ENCODE measurements at regions not wholly inside any gene's neighbourhood (a gene's known extent, or its start where the extent isn't known, plus 50 kb on each side); places are given as distances from the start of the nearest gene placed in this dataset.
"Not testable (repeated sequence)": the region's sequence is repeated elsewhere in the genome, so short reads cannot be mapped to it uniquely, and the experiment has no call there.

DNA sequence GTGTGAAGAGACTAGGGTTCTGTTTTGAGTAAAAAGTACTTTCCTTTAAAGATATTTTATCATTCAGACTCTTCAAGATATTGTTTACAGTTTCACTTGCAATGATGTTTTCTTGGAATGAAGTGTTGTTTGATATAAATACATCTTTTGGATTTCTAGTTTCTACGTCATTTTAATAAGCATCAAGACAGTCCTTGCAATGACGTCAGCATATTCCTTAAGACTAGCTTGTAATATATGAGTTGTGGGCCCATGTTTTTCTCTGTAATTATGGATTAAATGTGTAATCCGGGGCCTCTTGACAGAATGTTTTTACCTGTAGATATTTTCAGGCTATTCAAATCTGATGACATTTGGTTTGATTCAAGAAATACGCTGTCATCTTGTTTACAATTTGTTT, 66.1 kb downstream of the RBMX2 start:
- DNase-seq = no peak
- Histone ChIP-seq H3K4me3 (no peak overlapping the region), H3K9me3 (replicated peaks) (no peaks in the 10 kb centered on the region), H3K4me1 (no peaks in the 10 kb centered on the region), H3K36me3 (no peaks in the 10 kb centered on the region), H3K27me3 (ENCODE audit: low read depth) (no peaks in the 10 kb centered on the region), H3K27ac (replicated peaks) (no peak overlapping the region)
- TF ChIP-seq, protein P1, sequence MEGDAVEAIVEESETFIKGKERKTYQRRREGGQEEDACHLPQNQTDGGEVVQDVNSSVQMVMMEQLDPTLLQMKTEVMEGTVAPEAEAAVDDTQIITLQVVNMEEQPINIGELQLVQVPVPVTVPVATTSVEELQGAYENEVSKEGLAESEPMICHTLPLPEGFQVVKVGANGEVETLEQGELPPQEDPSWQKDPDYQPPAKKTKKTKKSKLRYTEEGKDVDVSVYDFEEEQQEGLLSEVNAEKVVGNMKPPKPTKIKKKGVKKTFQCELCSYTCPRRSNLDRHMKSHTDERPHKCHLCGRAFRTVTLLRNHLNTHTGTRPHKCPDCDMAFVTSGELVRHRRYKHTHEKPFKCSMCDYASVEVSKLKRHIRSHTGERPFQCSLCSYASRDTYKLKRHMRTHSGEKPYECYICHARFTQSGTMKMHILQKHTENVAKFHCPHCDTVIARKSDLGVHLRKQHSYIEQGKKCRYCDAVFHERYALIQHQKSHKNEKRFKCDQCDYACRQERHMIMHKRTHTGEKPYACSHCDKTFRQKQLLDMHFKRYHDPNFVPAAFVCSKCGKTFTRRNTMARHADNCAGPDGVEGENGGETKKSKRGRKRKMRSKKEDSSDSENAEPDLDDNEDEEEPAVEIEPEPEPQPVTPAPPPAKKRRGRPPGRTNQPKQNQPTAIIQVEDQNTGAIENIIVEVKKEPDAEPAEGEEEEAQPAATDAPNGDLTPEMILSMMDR (IDR thresholded peaks at IDR 0.05; ENCODE audit: borderline replicate concordance) = no peak
- intact Hi-C loops (cut with micrococcal nuclease) = no loop called here

DNA sequence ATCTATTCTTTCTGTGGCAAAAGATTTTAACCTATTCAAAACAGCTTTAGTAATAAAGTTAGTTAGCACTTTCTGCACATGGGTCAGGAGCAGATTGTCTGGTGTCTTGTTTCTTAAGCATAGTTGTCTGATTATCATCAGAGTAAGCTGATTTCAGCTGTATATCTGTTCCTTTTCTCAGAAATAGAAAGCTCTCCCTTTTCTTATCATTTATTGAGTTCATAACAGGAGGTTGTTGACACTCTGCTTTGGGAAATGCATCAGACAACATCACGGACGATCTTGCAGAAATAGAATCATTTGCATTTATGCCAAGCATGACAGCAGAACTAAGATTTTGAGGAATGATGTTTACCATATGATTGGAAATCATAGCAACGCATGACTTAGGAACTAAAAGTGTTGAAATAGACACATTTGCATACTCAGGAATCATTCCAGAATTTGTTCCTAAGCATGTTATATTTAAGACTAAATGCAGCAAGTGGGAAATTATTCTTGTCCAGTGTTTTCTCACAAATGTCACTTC, 66.7 kb downstream of the RBMX2 start:
- Histone ChIP-seq H3K27me3 (ENCODE audit: low read depth) (no peaks in the 10 kb centered on the region), H3K4me3 (no peak overlapping the region), H3K9me3 (replicated peaks) (no peaks in the 10 kb centered on the region), H3K4me1 (no peaks in the 10 kb centered on the region), H3K36me3 (no peaks in the 10 kb centered on the region), H3K27ac (replicated peaks) (no peak overlapping the region)
- intact Hi-C loops (cut with micrococcal nuclease) = no loop called here
- no peak for DNase-seq
- TF ChIP-seq, protein P1 (IDR thresholded peaks at IDR 0.05; ENCODE audit: borderline replicate concordance) = no peak

DNA sequence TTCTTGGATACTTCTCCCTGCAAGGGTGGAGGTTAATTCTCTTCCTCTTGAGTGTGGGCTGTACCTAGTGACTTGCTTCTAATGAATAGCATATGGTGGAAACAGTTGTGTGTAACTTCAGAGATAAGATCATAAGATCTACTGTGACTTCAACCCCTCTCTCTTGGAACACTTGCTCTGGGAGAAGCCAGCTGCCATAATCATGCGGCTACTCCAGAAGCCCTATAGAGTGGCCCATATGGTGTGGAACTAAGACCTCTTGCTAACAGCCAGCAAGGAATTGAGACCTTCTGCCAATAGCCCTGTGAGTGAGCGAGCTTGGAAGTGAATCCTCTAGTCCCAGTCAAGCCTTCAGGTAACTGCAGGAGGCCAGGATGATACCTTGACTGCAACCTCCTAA, 81.1 kb downstream of the RBMX2 start:
- no peaks in the 10 kb centered on the region for H3K9me3 ChIP-seq (replicated peaks)
- no peak for DNase-seq
- no peaks in the 10 kb centered on the region for H3K36me3 ChIP-seq
- H3K4me1 ChIP-seq = no peaks in the 10 kb centered on the region
- no peak overlapping the region for H3K27ac ChIP-seq (replicated peaks)
- H3K4me3 ChIP-seq = no peak overlapping the region
- intact Hi-C loops (cut with micrococcal nuclease) = no loop called here
- TF ChIP-seq, protein P1 (IDR thresholded peaks at IDR 0.05; ENCODE audit: borderline replicate concordance) = no peak
- no peaks in the 10 kb centered on the region for H3K27me3 ChIP-seq (ENCODE audit: low read depth)

DNA sequence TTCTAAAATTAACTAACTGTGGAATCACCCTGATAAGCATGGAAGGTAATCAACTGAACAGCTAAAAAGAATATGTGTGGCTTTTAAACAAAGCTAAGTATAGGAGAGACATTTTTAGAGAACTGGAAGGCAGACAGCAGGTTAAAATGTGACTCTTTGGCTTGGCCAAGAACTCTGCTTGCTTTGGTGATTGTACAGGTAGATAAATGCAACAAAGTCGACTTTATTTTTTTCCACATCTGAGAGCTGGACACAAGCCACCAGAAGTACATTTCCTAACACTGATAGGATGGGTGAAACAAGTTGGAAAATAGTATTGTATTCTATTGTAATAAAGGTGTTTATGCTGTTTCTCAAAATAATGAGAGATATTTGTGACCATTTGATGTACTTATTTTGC, 84.1 kb downstream of the RBMX2 start:
- intact Hi-C loops (cut with micrococcal nuclease) = no loop called here

DNA sequence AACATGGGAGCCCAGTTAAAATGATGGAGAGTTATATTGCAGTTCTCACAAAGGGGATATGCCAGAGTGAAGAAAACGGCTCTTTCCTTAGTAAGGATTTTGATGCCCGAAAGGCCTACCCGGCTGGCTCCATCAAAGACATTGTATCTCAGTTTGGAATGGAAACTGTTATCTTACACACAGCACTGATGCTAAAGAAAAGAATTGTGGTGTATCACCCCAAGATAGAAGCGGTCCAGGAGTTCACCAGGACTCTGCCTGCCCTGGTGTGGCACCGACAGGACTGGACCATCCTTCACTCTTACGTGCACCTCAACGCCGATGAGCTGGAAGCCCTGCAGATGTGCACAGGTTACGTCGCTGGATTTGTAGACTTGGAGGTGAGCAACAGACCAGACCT, 93.7 kb downstream of the RBMX2 start:
- intact Hi-C loops (cut with micrococcal nuclease); H3K36me3 ChIP-seq; H3K4me1 ChIP-seq; H3K4me3 ChIP-seq; H3K9me3 ChIP-seq (replicated peaks); DNase-seq; H3K27ac ChIP-seq (replicated peaks); H3K27me3 ChIP-seq (ENCODE audit: low read depth): not testable (repeated sequence)

More for the DNA sequence above, 84.1 kb downstream of the RBMX2 start:
- Histone ChIP-seq H3K9me3 (replicated peaks) (no peaks in the 10 kb centered on the region), H3K36me3 (no peaks in the 10 kb centered on the region), H3K27me3 (ENCODE audit: low read depth) (no peaks in the 10 kb centered on the region), H3K27ac (replicated peaks) (no peak overlapping the region), H3K4me3 (no peak overlapping the region), H3K4me1 (no peaks in the 10 kb centered on the region)
- TF ChIP-seq, protein P1 (IDR thresholded peaks at IDR 0.05; ENCODE audit: borderline replicate concordance) = no peak
- DNase-seq = no peak

DNA sequence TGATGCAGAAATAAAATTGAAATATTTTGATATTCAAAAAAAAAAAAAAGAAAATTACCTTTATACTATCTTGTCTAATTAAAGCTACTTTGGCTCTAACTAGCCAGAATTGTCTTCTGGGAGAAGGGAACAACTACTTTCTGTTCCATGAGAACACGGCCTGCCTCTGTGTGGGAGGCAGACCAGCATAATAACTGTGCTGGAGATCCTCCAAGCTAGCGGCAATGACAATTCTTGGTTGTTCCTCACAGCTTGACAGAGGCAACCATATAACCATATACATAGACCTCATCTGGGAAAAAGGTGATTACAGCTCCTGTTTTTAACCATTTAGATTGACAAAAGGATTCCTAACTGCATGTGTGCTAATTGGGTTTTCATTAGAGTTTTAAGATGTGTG, 95.7 kb downstream of the RBMX2 start:
- Histone ChIP-seq H3K4me1 (no peaks in the 10 kb centered on the region), H3K36me3 (no peaks in the 10 kb centered on the region), H3K4me3 (no peak overlapping the region), H3K9me3 (replicated peaks) (no peaks in the 10 kb centered on the region), H3K27ac (replicated peaks) (no peak overlapping the region), H3K27me3 (ENCODE audit: low read depth) (no peaks in the 10 kb centered on the region)
- no peak for DNase-seq
- TF ChIP-seq, protein P1 (IDR thresholded peaks at IDR 0.05; ENCODE audit: borderline replicate concordance) = no peak
- intact Hi-C loops (cut with micrococcal nuclease) = no loop called here
